ENCODE measurements at regions not wholly inside any gene's neighbourhood (a gene's known extent, or its start where the extent isn't known, plus 50 kb on each side); places are given as distances from the start of the nearest gene placed in this dataset.

GRCh38 chr2:20507711-20508110 lies 60.8 kb downstream of the RHOB start:
- Mint-ChIP-seq H3K4me1 (ENCODE audit: low read depth) (peaks cover 7% of the 10 kb centered on the region), H3K27ac (no peak overlapping the region), H3K27me3 (peaks cover 3% of the 10 kb centered on the region), H3K9me3 (no peaks in the 10 kb centered on the region), H3K4me3 (no peak overlapping the region), H3K36me3 (ENCODE audit: low read depth) (no peaks in the 10 kb centered on the region)
- CTCF ChIA-PET, result no interaction called here
- intact Hi-C loops (cut with micrococcal nuclease), result no loop called here
- ATAC-seq, result no peak
- TF ChIP-seq CTCF (IDR thresholded peaks at IDR 0.05), result no peak
- DNase-seq, result no peak
- POLR2A ChIA-PET, result no interaction called here

GRCh38 chr2:20509301-20509769 lies 62.5 kb downstream of the RHOB start:
- intact Hi-C loops (cut with micrococcal nuclease), result no loop called here
- no peak for ATAC-seq
- Mint-ChIP-seq H3K9me3 (no peaks in the 10 kb centered on the region), H3K27me3 (no peaks in the 10 kb centered on the region), H3K36me3 (ENCODE audit: low read depth) (no peaks in the 10 kb centered on the region), H3K27ac (no peak overlapping the region), H3K4me1 (ENCODE audit: low read depth) (peaks cover 7% of the 10 kb centered on the region), H3K4me3 (no peak overlapping the region)
- no peak for DNase-seq
- ChIA-PET POLR2A (interaction anchor here (1.5 kb wide), 1 partner anchor 62 kb away, joined by 3 read pairs; no protein-coding TSS in a partner anchor), CTCF (no interaction called here)
- TF ChIP-seq CTCF (IDR thresholded peaks at IDR 0.05), result no peak

- ATAC-seq, result no peak
- CTCF ChIA-PET, result no interaction called here
- DNase-seq, result no peak
- Mint-ChIP-seq H3K36me3 (ENCODE audit: low read depth) (no peaks in the 10 kb centered on the region), H3K4me1 (ENCODE audit: low read depth) (peaks cover 7% of the 10 kb centered on the region), H3K27ac (no peak overlapping the region), H3K4me3 (no peak overlapping the region), H3K9me3 (no peaks in the 10 kb centered on the region), H3K27me3 (no peaks in the 10 kb centered on the region)
- POLR2A ChIA-PET, result interaction anchor here (1.5 kb wide), 1 partner anchor 62 kb away, joined by 3 read pairs; no protein-coding TSS in a partner anchor
- intact Hi-C loops (cut with micrococcal nuclease), result no loop called here
- no peak for TF ChIP-seq CTCF (IDR thresholded peaks at IDR 0.05)
Measured at GRCh38 chr2:20509770-20510490, 63.1 kb downstream of the RHOB start.

- POLR2A ChIA-PET, result no interaction called here
- TF ChIP-seq CTCF (IDR thresholded peaks at IDR 0.05), result no peak
- CTCF ChIA-PET, result interaction anchor here (0.8 kb wide), 1 partner anchor 38 kb away, joined by 3 read pairs; no protein-coding TSS in a partner anchor
- intact Hi-C loops (cut with micrococcal nuclease), result no loop called here
- no peaks in the 10 kb centered on the region for H3K36me3 Mint-ChIP-seq (ENCODE audit: low read depth)
- H3K9me3 Mint-ChIP-seq, result no peaks in the 10 kb centered on the region
- H3K4me1 Mint-ChIP-seq (ENCODE audit: low read depth), result peaks cover 7% of the 10 kb centered on the region
- H3K27me3 Mint-ChIP-seq, result no peaks in the 10 kb centered on the region
- no peak overlapping the region for H3K27ac Mint-ChIP-seq
- DNase-seq (no peak), ATAC-seq (no peak)
- H3K4me3 Mint-ChIP-seq, result no peak overlapping the region
Measured at GRCh38 chr2:20511130-20511529, 64.3 kb downstream of the RHOB start.

- Mint-ChIP-seq H3K27me3 (no peaks in the 10 kb centered on the region), H3K4me3 (no peak overlapping the region), H3K9me3 (no peaks in the 10 kb centered on the region), H3K27ac (no peak overlapping the region), H3K36me3 (ENCODE audit: low read depth) (no peaks in the 10 kb centered on the region), H3K4me1 (ENCODE audit: low read depth) (peaks cover 5% of the 10 kb centered on the region)
- CTCF ChIA-PET, result no interaction called here
- POLR2A ChIA-PET, result no interaction called here
- no peak for TF ChIP-seq CTCF (IDR thresholded peaks at IDR 0.05)
- DNase-seq, result no peak
- no peak for ATAC-seq
- intact Hi-C loops (cut with micrococcal nuclease), result no loop called here
Measured at GRCh38 chr2:20512061-20512605, 65.3 kb downstream of the RHOB start.
